MCF 10A (cell line): ENCODE measurements at regions not wholly inside any gene's neighbourhood (a gene's known extent, or its start where the extent isn't known, plus 50 kb on each side); places are given as distances from the start of the nearest gene placed in this dataset.

Source experiments
- BruUV-seq: library from RNA; stranded (reverse); fragments of 400-500 nt; replicated peaks from 2 replicates; lab custom pipeline; 2021; lab: Mats Ljungman, UMichigan
- CTCF ChIA-PET: fragments of 300-600 bp; sonication (Branson Sonifier 250); formaldehyde crosslinking; extraction: SDS; loops from one replicate; lab custom pipeline; 2021; ENCODE audit warnings: antibody characterized with exemption, inconsistent platforms; lab: Yijun Ruan, JAX
- POLR2A ChIA-PET: fragments of 300-600, 350-650 bp; sonication (Branson Sonifier 250); formaldehyde crosslinking; extraction: SDS; loops from one replicate; lab custom pipeline; 2020; ENCODE audit warnings: antibody characterized with exemption, inconsistent platforms; lab: Yijun Ruan, JAX
- DNase-seq: peaks from one replicate; pipeline ENCODE4 v3.0.0-alpha.2; 2018; ENCODE audit not compliant: unreplicated experiment
- H3K27ac Mint-ChIP-seq: one replicate; pipeline ENCODE4 v1.8.0; 2022; ENCODE audit warnings: mild to moderate bottlenecking, low read depth, mixed read lengths; ENCODE audit not compliant: unreplicated experiment
- H3K27me3 Mint-ChIP-seq: one replicate; pipeline ENCODE4 v1.8.0; 2022; ENCODE audit warnings: mixed read lengths; ENCODE audit not compliant: insufficient read depth, unreplicated experiment
- H3K36me3 Mint-ChIP-seq: one replicate; pipeline ENCODE4 v1.8.0; 2022; ENCODE audit warnings: mild to moderate bottlenecking, moderate library complexity, mixed read lengths; ENCODE audit not compliant: insufficient read depth, unreplicated experiment
- H3K4me1 Mint-ChIP-seq: one replicate; pipeline ENCODE4 v1.8.0; 2022; ENCODE audit warnings: mixed read lengths; ENCODE audit not compliant: insufficient read depth, unreplicated experiment
- H3K4me3 Mint-ChIP-seq: one replicate; pipeline ENCODE4 v1.8.0; 2022; ENCODE audit warnings: mild to moderate bottlenecking, moderate library complexity, mixed read lengths; ENCODE audit not compliant: unreplicated experiment
- H3K9me3 Mint-ChIP-seq: one replicate; pipeline ENCODE4 v1.8.0; 2022; ENCODE audit warnings: mixed read lengths; ENCODE audit not compliant: unreplicated experiment
- intact Hi-C: fragments of 100-400 bp; cut with micrococcal nuclease; formaldehyde crosslinking; loops from 2 replicates; pipeline ENCODE4 v1.14.1; 2022
- TF ChIP-seq, protein P1 (sequence below): fragments of 200-600 bp; IDR thresholded peaks from one replicate; pipeline ENCODE4 v1.8.0; 2022; ENCODE audit warnings: antibody characterized with exemption, mild to moderate bottlenecking; ENCODE audit not compliant: unreplicated experiment

DNA sequence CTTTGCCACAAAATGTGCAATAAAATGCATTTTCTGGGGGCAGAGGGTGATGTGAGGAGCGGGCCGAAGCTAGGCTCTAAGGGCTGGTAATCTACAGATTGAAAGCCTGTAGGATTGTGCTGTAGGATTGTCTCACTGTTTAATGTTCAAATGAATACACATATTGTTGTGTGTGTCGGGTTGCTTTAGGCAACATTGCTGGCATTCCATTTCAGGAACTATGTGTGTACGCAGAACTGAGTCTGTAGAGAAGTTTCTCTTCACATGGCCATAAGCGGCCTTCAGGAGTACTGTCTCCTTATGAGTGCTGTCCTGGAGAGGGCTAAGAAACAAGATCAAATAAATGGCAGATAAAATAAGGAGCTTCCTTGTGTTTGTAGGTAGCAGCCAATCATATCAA is 540.2 kb downstream of the GATA3 start:
- intact Hi-C loops = no loop called here
- no peak overlapping the region for H3K27ac Mint-ChIP-seq
- ChIA-PET POLR2A (interaction anchor here (0.8 kb wide), 1 partner anchor 51 kb away, joined by 3 read pairs; no protein-coding TSS in a partner anchor), CTCF (no interaction called here)
- no peak overlapping the region for H3K4me3 Mint-ChIP-seq
- H3K9me3 Mint-ChIP-seq = no peaks in the 10 kb centered on the region
- H3K36me3 Mint-ChIP-seq = no peaks in the 10 kb centered on the region
- no peaks in the 10 kb centered on the region for H3K27me3 Mint-ChIP-seq
- DNase-seq = no peak
- no TSS peak for BruUV-seq
- TF ChIP-seq, protein P1, sequence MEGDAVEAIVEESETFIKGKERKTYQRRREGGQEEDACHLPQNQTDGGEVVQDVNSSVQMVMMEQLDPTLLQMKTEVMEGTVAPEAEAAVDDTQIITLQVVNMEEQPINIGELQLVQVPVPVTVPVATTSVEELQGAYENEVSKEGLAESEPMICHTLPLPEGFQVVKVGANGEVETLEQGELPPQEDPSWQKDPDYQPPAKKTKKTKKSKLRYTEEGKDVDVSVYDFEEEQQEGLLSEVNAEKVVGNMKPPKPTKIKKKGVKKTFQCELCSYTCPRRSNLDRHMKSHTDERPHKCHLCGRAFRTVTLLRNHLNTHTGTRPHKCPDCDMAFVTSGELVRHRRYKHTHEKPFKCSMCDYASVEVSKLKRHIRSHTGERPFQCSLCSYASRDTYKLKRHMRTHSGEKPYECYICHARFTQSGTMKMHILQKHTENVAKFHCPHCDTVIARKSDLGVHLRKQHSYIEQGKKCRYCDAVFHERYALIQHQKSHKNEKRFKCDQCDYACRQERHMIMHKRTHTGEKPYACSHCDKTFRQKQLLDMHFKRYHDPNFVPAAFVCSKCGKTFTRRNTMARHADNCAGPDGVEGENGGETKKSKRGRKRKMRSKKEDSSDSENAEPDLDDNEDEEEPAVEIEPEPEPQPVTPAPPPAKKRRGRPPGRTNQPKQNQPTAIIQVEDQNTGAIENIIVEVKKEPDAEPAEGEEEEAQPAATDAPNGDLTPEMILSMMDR = no peak
- peaks cover 11% of the 10 kb centered on the region for H3K4me1 Mint-ChIP-seq

DNA sequence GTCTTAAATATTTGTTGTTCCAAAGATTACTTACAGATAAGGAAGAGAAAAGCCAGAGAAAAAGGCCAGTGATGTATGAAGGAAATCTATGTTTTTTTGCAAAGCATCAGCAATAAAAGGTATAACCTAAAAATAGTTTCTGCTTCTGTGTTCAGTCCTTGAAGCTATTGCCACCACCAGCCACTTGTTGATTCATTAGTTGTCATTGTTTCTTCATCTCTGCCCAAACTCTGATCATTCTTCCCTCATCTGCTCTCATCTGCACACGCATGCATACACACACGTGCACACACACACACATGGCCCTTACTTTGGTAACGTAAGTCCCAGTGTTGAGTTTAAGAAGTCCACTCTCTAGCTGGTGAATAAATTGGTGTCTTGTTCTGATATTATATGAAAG is 540.7 kb downstream of the GATA3 start:
- Mint-ChIP-seq H3K27ac (no peak overlapping the region), H3K4me1 (peaks cover 15% of the 10 kb centered on the region), H3K4me3 (no peak overlapping the region), H3K36me3 (no peaks in the 10 kb centered on the region), H3K27me3 (no peaks in the 10 kb centered on the region), H3K9me3 (no peaks in the 10 kb centered on the region)
- intact Hi-C loops = no loop called here
- POLR2A ChIA-PET = interaction anchor here (0.8 kb wide), 1 partner anchor 51 kb away, joined by 3 read pairs; no protein-coding TSS in a partner anchor
- BruUV-seq = no TSS peak
- no peak for DNase-seq
- TF ChIP-seq, protein P1 = no peak
- CTCF ChIA-PET = no interaction called here

DNA sequence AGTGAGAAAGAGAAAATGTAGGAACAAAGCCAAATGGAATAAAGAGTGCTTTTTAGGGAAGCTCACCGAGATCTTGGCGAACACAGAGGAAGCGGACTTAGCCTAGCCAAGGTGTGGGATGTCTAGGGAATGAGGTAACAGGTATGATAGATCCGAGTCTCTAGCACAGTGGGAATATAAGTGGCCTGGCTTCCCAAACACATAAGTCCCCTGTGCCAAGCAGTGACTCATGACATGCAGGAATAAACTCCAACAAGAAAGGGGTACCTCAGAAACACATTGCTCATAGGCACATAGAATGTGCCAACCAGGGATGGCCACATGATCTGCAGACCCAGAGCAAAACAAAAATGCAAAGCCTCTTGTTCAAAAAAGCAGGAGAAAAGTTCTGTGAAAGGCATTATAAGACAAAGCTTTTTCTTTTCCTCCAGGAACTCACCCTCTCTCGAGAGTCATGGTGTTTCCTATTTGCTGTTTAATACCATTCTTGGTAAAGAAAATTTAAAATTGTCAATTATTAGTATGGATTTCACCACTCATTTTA is 542.5 kb downstream of the GATA3 start:
- CTCF ChIA-PET = no interaction called here
- intact Hi-C loops = no loop called here
- no peaks in the 10 kb centered on the region for H3K9me3 Mint-ChIP-seq
- no TSS peak for BruUV-seq
- no peak overlapping the region for H3K4me3 Mint-ChIP-seq
- TF ChIP-seq, protein P1 = no peak
- H3K4me1 Mint-ChIP-seq = peaks cover 18% of the 10 kb centered on the region
- peak; percentile 79 for DNase-seq
- H3K27ac Mint-ChIP-seq = peak overlapping the region; percentile 4
- POLR2A ChIA-PET = interaction anchor here (0.6 to 1.0 kb wide), 2 partner anchors 9 to 25 kb away, joined by 3 read pairs; no protein-coding TSS in a partner anchor
- H3K27me3 Mint-ChIP-seq = no peaks in the 10 kb centered on the region
- H3K36me3 Mint-ChIP-seq = no peaks in the 10 kb centered on the region

DNA sequence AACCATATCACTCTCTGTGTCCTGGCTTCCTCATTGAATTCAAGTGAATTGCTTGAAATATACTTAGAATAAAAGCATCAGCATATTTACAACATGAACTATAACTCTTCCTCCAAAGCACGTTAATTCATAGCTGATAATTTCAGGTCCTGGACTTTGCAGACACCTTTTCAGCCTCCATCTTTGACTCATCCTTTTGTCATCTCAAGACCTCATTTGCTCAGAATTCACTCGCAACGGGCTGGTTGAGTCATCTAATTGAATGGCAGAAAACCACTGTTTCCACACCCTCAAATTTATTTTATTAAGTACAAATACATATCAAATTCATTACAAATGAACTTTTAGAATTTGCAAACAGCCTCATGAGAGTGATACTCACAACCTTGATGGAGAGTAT is 545.7 kb downstream of the GATA3 start:
- no TSS peak for BruUV-seq
- H3K4me3 Mint-ChIP-seq = no peak overlapping the region
- DNase-seq = peak; percentile 58
- ChIA-PET POLR2A (no interaction called here), CTCF (no interaction called here)
- H3K36me3 Mint-ChIP-seq = no peaks in the 10 kb centered on the region
- TF ChIP-seq, protein P1 = no peak
- peak overlapping the region; percentile 9 for H3K27ac Mint-ChIP-seq
- no peaks in the 10 kb centered on the region for H3K9me3 Mint-ChIP-seq
- intact Hi-C loops = no loop called here
- H3K27me3 Mint-ChIP-seq = no peaks in the 10 kb centered on the region
- H3K4me1 Mint-ChIP-seq = peaks cover 18% of the 10 kb centered on the region
